ENCODE measurements at regions not wholly inside any gene's neighbourhood (a gene's known extent, or its start where the extent isn't known, plus 50 kb on each side); places are given as distances from the start of the nearest gene placed in this dataset.
A peak's percentile ranks its signal among the peaks of the same experiment; 100 is the strongest.

DNA sequence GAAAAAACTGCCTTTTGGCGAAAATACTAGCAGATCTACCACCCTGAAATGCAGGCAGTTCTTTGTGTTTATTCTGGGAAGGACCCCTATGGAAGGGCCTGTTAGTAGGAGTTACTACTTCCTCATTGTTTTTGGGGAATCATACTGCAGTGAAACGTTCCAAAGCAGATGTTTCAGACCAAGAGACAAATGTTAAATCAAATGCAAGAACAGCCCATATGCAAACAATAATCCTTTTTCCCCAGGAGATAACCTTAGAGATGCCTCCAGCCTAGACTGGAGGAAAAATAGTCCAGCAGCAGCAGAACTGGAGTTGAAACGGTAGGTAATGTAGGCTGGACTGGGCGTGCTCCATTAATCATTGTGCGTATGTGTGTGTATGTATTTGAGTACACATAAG, 65.9 kb upstream of the VWDE start:
- Histone ChIP-seq H3K79me2 (no peaks in the 10 kb centered on the region), H3K27me3 (no peaks in the 10 kb centered on the region), H3K9me2 (replicated peaks; ENCODE audit: insufficient read depth) (no peaks in the 10 kb centered on the region), H3K9me3 (ENCODE audit: low read depth) (no peaks in the 10 kb centered on the region), H3K27ac (no peak overlapping the region), H3K4me3 (no peak overlapping the region), H3K4me2 (no peak overlapping the region), H4K20me1 (ENCODE audit: insufficient read depth, poor library complexity, severe bottlenecking) (no peaks in the 10 kb centered on the region), H3K4me1 (ENCODE audit: insufficient read depth) (no peaks in the 10 kb centered on the region), H2AFZ (no peak overlapping the region), H3K36me3 (replicated peaks; ENCODE audit: insufficient read depth, low read depth) (no peaks in the 10 kb centered on the region)
- WGBS (ENCODE audit: low lambda C conversion rate, missing lambda C conversion rate) = 86% methylated on average over 5 of the region's 5 CpGs
- TF ChIP-seq, protein P1, sequence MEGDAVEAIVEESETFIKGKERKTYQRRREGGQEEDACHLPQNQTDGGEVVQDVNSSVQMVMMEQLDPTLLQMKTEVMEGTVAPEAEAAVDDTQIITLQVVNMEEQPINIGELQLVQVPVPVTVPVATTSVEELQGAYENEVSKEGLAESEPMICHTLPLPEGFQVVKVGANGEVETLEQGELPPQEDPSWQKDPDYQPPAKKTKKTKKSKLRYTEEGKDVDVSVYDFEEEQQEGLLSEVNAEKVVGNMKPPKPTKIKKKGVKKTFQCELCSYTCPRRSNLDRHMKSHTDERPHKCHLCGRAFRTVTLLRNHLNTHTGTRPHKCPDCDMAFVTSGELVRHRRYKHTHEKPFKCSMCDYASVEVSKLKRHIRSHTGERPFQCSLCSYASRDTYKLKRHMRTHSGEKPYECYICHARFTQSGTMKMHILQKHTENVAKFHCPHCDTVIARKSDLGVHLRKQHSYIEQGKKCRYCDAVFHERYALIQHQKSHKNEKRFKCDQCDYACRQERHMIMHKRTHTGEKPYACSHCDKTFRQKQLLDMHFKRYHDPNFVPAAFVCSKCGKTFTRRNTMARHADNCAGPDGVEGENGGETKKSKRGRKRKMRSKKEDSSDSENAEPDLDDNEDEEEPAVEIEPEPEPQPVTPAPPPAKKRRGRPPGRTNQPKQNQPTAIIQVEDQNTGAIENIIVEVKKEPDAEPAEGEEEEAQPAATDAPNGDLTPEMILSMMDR (IDR thresholded peaks at IDR 0.05; ENCODE audit: poor library complexity) = no peak
- no peak for TF ChIP-seq EZH2phosphoT487 (IDR thresholded peaks at IDR 0.05; ENCODE audit: low read depth, severe bottlenecking, unreplicated experiment)
- TF ChIP-seq EZH2 (IDR thresholded peaks at IDR 0.05; ENCODE audit: borderline replicate concordance) = no peak
- DNase-seq (ENCODE audit: low spot score) = no peak

DNA sequence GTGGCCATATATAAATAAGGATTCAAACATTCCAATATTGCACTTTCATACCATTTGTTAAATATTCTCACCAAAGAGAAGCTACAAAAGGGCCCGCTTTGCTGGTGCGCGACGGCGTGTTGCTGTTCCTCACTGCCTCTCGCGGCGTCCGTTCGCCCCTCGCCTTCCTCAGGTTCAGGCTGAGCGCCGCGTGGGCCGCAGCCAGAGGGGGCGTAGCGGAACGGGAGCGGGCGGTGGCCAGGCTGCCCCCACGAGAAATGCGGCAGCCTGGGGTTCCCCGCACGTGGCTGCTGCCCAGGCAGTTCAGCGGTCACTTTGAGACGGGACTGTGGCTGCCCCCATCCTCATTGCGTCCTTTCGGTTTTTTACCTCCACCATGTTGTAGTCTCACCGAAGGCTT, 67.3 kb upstream of the VWDE start:
- Histone ChIP-seq H3K9me2 (replicated peaks; ENCODE audit: insufficient read depth) (no peaks in the 10 kb centered on the region), H3K4me2 (no peak overlapping the region), H3K4me3 (no peak overlapping the region), H3K4me1 (ENCODE audit: insufficient read depth) (no peaks in the 10 kb centered on the region), H3K36me3 (replicated peaks; ENCODE audit: insufficient read depth, low read depth) (no peaks in the 10 kb centered on the region), H3K27ac (no peak overlapping the region), H3K79me2 (no peaks in the 10 kb centered on the region), H3K9me3 (ENCODE audit: low read depth) (no peaks in the 10 kb centered on the region), H4K20me1 (ENCODE audit: insufficient read depth, poor library complexity, severe bottlenecking) (no peaks in the 10 kb centered on the region), H2AFZ (no peak overlapping the region), H3K27me3 (no peaks in the 10 kb centered on the region)
- DNase-seq (ENCODE audit: low spot score) = no peak
- WGBS (ENCODE audit: low lambda C conversion rate, missing lambda C conversion rate) = 99% methylated on average over 29 of the region's 29 CpGs
- TF ChIP-seq EZH2phosphoT487 (IDR thresholded peaks at IDR 0.05; ENCODE audit: low read depth, severe bottlenecking, unreplicated experiment) (no peak), EZH2 (IDR thresholded peaks at IDR 0.05; ENCODE audit: borderline replicate concordance) (no peak)

DNA sequence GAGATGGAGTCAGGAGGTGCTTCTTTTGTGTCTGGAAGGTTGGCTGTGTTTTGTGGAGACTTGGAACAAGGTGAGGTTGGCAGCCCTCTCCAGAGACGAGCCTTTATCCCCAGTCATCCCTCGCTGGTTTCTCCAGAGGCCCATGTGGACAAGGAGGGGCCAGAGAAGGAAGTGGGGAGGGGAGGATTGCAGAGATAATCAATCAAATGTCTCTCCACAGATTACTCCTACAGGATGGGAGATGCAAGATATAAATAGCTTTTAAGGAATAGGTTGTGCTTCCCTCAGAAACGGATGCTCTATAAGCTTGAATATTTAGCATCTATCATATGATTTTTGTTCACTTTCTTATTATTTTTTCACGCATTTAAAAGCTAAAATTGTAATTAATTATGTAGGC, 70.4 kb upstream of the VWDE start:
- TF ChIP-seq EZH2phosphoT487 (IDR thresholded peaks at IDR 0.05; ENCODE audit: low read depth, severe bottlenecking, unreplicated experiment) (no peak), EZH2 (IDR thresholded peaks at IDR 0.05; ENCODE audit: borderline replicate concordance) (no peak)
- TF ChIP-seq, protein P1 (IDR thresholded peaks at IDR 0.05; ENCODE audit: poor library complexity) = no peak
- no peaks in the 10 kb centered on the region for H3K9me2 ChIP-seq (replicated peaks; ENCODE audit: insufficient read depth)
- WGBS (ENCODE audit: low lambda C conversion rate, missing lambda C conversion rate) = 81% methylated on average over 4 of the region's 4 CpGs

DNA sequence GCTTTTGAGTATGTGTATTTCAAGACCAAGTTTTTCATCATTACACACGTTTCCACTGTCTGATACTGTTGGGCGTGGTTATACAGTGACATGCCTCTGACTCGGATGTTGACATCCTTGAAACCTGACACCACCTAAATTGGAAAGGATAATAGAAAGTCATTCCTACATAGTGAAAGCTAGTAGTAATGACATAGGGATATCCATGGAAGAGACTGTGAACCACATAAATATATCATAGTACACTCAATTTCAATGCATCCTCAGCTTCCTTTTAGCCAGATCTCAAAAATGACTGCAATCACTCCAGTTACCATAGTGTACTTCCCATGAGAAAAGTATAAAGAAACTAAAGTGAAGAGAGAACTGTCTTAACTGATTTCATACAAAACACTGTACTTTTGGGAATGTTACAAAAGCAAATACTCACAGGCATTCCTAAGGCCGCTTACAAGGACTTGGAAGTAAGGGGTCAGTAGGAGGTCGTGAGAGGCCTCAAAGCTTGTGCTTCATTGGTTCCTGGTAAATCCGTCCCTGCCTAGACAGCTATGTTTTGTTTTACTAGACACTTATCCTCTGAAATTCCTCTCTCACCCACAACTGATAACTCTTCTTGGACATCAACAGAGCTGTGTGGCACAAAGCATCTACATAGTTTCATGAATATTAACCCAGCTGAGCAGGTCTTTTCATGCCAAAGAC, 71.8 kb upstream of the VWDE start:
- Histone ChIP-seq H3K9me2 (replicated peaks; ENCODE audit: insufficient read depth) (no peaks in the 10 kb centered on the region), H3K9me3 (ENCODE audit: low read depth) (no peaks in the 10 kb centered on the region), H2AFZ (no peak overlapping the region), H3K4me3 (no peak overlapping the region), H3K27me3 (no peaks in the 10 kb centered on the region), H3K27ac (peak overlapping the region; percentile 29), H3K36me3 (replicated peaks; ENCODE audit: insufficient read depth, low read depth) (no peaks in the 10 kb centered on the region), H4K20me1 (ENCODE audit: insufficient read depth, poor library complexity, severe bottlenecking) (no peaks in the 10 kb centered on the region), H3K79me2 (no peaks in the 10 kb centered on the region), H3K4me2 (peak overlapping the region; percentile 3), H3K4me1 (ENCODE audit: insufficient read depth) (no peaks in the 10 kb centered on the region)
- TF ChIP-seq, protein P1 (IDR thresholded peaks at IDR 0.05; ENCODE audit: poor library complexity) = no peak
- TF ChIP-seq EZH2phosphoT487 (IDR thresholded peaks at IDR 0.05; ENCODE audit: low read depth, severe bottlenecking, unreplicated experiment) = no peak
- no peak for TF ChIP-seq EZH2 (IDR thresholded peaks at IDR 0.05; ENCODE audit: borderline replicate concordance)
- DNase-seq (ENCODE audit: low spot score) = peak; percentile 30
- 32% methylated on average over 6 of the region's 6 CpGs for WGBS (ENCODE audit: low lambda C conversion rate, missing lambda C conversion rate)

More for the DNA sequence above, 70.4 kb upstream of the VWDE start:
- Histone ChIP-seq H4K20me1 (ENCODE audit: insufficient read depth, poor library complexity, severe bottlenecking) (no peaks in the 10 kb centered on the region), H3K27ac (no peak overlapping the region), H3K9me3 (ENCODE audit: low read depth) (no peaks in the 10 kb centered on the region), H3K79me2 (no peaks in the 10 kb centered on the region), H2AFZ (no peak overlapping the region), H3K4me1 (ENCODE audit: insufficient read depth) (no peaks in the 10 kb centered on the region), H3K27me3 (no peaks in the 10 kb centered on the region), H3K4me3 (no peak overlapping the region), H3K4me2 (no peak overlapping the region), H3K36me3 (replicated peaks; ENCODE audit: insufficient read depth, low read depth) (no peaks in the 10 kb centered on the region)
- no peak for DNase-seq (ENCODE audit: low spot score)

Data from hepatocyte (in vitro differentiated cells).